SK-MEL-5 (cell line): ENCODE measurements at regions not wholly inside any gene's neighbourhood (a gene's known extent, or its start where the extent isn't known, plus 50 kb on each side); places are given as distances from the start of the nearest gene placed in this dataset.
"Not testable (repeated sequence)": the region's sequence is repeated elsewhere in the genome, so short reads cannot be mapped to it uniquely, and the experiment has no call there.

Experiments used
- DNase-seq: peaks from one replicate; pipeline ENCODE4 v3.0.0-alpha.2; 2016; ENCODE audit warnings: low read depth, low spot score
- in situ Hi-C: cut with HindIII; loops from 2 replicates; pipeline ENCODE4 v1.10.0; 2016; ENCODE audit warnings: low sequenced_read_pairs, high pct_unique_total_duplicates, low pct_unique_long_range_greater_than_20kb

DNA sequence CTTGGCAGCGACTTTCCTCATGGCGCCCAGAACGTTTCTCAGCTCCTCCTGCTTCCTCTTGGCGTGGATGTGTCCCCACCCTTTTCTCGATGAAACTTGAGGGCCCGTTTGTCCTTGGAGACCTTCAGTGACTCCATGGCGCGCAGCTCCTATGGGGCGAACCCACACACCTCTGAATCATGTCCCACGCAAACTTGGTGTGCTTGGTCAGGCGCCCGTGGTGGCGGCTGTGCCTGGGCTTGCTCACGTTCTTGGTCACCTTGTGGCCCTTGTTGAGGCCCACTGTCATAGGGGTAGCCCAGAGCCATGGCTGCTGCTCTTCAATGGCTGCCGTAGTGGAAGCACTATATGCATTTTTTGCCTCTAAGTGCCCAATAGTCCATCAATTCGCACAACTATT, 117.5 kb upstream of the FOXP2 start:
- DNase-seq, result no peak
- in situ Hi-C loops, result no loop called here

GRCh38 chr7:114295522-114295921, 119.1 kb upstream of the FOXP2 start:
- no peak for DNase-seq
- in situ Hi-C loops, result no loop called here

DNA sequence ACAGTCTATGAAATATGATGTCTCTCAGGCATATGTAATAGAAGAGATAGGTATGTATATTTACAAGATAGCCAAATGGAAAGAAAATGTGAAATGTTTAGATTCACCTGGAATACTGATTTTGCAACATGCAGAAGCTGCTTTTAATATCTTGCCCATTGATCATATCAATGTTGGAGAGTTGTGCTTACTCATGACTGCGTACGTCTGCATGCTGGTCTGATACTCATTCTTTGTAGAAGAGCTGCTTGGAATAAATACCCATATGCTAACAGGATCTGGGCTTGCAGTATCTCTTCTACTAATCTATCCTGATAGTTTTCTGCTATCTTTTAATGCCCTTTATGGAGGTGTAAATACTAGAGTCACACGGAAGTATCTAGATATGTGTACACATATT, 120.6 kb upstream of the FOXP2 start:
- no peak for DNase-seq
- in situ Hi-C loops, result no loop called here

DNA sequence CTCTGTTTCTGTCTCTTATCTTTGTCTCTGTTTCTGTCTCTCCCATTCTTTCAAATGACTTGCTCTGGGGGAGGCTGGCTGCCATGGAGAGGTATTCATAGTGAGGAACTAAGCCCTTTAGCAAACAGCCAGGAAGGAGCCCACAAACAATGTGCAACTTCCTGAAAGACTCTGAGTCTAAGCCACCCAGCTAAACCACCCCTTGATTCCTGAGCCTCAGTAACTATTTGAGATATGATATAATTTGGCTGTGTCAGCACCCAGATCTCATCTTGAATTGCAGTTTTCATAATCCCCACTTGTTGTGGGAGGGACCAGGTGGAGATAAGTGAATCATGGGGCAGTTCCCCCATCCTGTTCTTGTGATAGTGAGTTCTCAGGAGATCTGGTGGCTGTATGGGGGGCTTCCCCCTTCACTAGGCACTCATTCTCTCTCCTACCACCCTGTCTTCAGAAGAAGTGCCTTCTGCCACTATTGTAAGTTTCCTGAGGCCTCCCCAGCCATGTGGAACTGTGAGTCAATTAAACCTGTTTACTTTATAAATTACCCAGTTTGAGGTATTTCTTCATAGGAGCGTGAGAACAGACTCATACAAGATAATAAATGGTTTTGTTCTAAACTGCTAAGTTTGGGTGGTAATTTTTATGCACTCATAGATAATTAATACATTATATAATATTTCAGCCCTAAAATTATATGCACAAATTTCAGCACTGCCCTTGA, 121.2 kb upstream of the FOXP2 start:
- DNase-seq, result no peak
- in situ Hi-C loops, result no loop called here

DNA sequence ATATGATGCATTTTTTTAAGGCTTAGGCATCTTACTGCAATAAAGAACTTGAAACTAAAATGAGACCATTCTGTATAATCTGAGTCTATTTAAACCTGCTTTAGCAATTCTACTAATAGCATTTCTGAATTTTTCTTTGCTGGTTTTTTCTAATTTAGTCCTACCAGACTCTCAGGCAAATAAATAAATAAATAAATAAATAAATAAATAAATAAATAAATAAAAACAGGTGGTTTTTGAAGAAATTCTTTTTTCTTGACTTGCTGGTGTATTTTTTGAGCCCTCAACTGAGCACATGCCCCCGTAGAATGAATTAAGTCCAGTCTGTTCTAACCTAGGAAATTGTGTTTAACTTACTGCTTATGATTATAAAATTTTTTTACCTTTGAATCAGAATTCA, 134.7 kb upstream of the FOXP2 start:
- in situ Hi-C loops, result no loop called here
- no peak for DNase-seq

DNA sequence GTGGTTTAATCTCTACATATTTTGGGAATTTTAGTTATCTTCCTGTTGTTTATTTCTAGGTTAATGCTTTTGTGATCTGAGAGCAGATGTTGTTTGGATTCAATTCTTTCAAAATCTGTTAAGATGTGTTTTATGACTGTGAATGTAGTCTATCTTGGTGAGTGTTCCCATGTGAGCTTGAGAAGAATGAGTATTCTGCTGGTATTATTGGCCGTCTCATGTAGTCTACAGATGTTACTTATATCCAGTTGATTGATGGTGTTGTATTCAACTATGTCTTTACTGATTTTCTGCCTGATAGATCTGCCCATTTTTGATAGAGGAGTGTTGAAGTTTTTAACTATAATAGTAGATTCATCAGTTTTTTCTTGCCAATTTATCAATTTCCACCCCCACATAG, 141.4 kb upstream of the FOXP2 start:
- DNase-seq, result no peak
- in situ Hi-C loops, result no loop called here

GRCh38 chr7:114269714-114270113, 144.9 kb upstream of the FOXP2 start:
- DNase-seq, result no peak
- in situ Hi-C loops, result no loop called here

DNA sequence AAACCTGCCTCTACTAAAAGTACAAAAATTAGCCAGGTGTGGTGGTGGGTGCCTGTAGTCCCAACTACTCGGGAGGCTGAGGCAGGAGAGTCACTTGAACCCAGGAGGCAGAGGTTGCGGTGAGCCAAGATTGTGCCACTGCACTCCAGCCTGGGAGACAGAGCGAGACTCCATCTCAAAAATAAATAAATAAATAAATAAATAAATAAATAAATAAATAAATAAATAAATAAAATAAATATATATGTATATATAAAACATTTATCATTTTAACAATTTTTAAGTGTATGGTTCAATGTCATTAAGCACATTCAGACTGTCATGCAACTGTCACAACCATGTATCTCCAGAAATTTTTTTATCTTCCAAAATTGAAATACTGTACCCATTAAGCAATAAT, 147.1 kb upstream of the FOXP2 start:
- DNase-seq, in situ Hi-C loops: not testable (repeated sequence)

- in situ Hi-C loops, result no loop called here
- no peak for DNase-seq
Observed at GRCh38 chr7:114264023-114264422, 150.6 kb upstream of the FOXP2 start.

GRCh38 chr7:114263219-114263618, 151.4 kb upstream of the FOXP2 start:
- no peak for DNase-seq
- in situ Hi-C loops, result no loop called here

- DNase-seq, result no peak
- in situ Hi-C loops, result no loop called here
Observed at GRCh38 chr7:114255404-114255841, 159.2 kb upstream of the FOXP2 start.

GRCh38 chr7:114243646-114244045, 171.0 kb upstream of the FOXP2 start:
- DNase-seq, result no peak
- in situ Hi-C loops, result no loop called here

- no peak for DNase-seq
Observed at GRCh38 chr7:114242992-114243507, 171.6 kb upstream of the FOXP2 start.

GRCh38 chr7:114229246-114229645, 185.4 kb upstream of the FOXP2 start:
- DNase-seq, result no peak
- in situ Hi-C loops, result no loop called here

More at GRCh38 chr7:114242992-114243507, 171.6 kb upstream of the FOXP2 start:
- in situ Hi-C loops, result no loop called here

GRCh38 chr7:114225784-114226183, 188.8 kb upstream of the FOXP2 start:
- no peak for DNase-seq
- in situ Hi-C loops, result no loop called here

DNA sequence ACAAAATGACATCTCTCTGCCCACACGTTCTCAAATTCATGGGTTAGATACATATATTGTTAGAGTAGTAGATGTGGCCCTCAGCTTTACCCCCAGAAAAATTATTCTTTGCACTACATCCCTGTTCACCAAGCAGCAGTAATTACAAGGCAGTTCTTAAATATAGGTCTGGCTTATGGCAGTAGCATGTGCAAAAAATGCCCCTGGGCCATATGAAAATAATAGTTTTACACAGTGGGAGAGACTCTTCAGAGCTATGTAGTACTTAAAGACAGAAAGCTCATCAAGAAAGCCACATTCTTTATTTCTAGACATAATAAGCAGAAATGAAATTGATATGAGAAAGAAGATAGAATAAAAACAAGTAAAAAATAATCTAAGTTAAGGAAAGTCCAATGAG, 196.3 kb upstream of the FOXP2 start:
- in situ Hi-C loops, result no loop called here
- no peak for DNase-seq

- in situ Hi-C loops, result no loop called here
- peak; percentile 39 for DNase-seq
Observed at GRCh38 chr7:114217026-114217806, 197.4 kb upstream of the FOXP2 start.

GRCh38 chr7:114214466-114214865, 200.1 kb upstream of the FOXP2 start:
- in situ Hi-C loops, result no loop called here

More at GRCh38 chr7:114214466-114214865, 200.1 kb upstream of the FOXP2 start:
- no peak for DNase-seq
